Thyroid gland (tissue), 4 donors: ENCODE measurements at regions not wholly inside any gene's neighbourhood (a gene's known extent, or its start where the extent isn't known, plus 50 kb on each side); places are given as distances from the start of the nearest gene placed in this dataset.

Source experiments
- POLR2A ChIP-seq, 2 donors: fragments of 450-650 bp; IDR thresholded peaks; one replicate each; pipeline ENCODE4 v1.6.1; 2017; ENCODE audit warnings: antibody characterized with exemption in 2 of 2, mild to moderate bottlenecking in 2 of 2, moderate library complexity in 1 of 2
- TF ChIP-seq, protein P1 (sequence below), 6 experiments: fragments of 200-600 bp in 3 of 6; fragments of 450-650 bp in 3 of 6; sonication (generic) in 3 of 6; IDR thresholded peaks; one replicate each; pipeline ENCODE4 v1.5.1; 2016 to 2019; ENCODE audit warnings: antibody characterized with exemption in 6 of 6, mild to moderate bottlenecking in 2 of 6, inconsistent platforms in 1 of 6, moderate library complexity in 1 of 6

DNA sequence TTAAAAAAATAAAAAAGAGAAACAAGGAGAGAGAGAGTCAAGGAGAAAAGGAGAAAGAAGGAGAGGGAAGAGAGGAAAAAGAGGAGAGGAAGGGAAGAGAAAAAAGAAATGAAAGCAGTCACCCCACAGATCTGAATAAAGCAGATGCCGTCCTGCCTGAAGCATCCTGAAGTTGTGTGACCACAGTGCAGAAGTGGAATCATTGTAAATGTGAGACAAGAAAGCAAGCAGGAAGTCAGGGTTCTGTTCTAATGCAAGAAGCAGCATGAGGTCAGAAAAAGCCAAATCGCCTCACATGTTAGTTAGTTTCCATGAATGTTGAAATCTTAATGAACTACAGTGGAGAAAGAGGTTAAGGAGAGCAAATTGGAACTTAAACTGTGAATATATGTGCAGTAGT lies 692.5 kb downstream of the CENPC start:
- no peak for TF ChIP-seq POLR2A (IDR thresholded peaks at IDR 0.05)
- TF ChIP-seq, protein P1, sequence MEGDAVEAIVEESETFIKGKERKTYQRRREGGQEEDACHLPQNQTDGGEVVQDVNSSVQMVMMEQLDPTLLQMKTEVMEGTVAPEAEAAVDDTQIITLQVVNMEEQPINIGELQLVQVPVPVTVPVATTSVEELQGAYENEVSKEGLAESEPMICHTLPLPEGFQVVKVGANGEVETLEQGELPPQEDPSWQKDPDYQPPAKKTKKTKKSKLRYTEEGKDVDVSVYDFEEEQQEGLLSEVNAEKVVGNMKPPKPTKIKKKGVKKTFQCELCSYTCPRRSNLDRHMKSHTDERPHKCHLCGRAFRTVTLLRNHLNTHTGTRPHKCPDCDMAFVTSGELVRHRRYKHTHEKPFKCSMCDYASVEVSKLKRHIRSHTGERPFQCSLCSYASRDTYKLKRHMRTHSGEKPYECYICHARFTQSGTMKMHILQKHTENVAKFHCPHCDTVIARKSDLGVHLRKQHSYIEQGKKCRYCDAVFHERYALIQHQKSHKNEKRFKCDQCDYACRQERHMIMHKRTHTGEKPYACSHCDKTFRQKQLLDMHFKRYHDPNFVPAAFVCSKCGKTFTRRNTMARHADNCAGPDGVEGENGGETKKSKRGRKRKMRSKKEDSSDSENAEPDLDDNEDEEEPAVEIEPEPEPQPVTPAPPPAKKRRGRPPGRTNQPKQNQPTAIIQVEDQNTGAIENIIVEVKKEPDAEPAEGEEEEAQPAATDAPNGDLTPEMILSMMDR (IDR thresholded peaks at IDR 0.05), result no peak
